ENCODE measurements at regions not wholly inside any gene's neighbourhood (a gene's known extent, or its start where the extent isn't known, plus 50 kb on each side); places are given as distances from the start of the nearest gene placed in this dataset.

- DNase-seq = no peak
Measured at GRCh38 chr2:60045456-60045855, 508.0 kb downstream of the BCL11A start.

- no peak for DNase-seq
Measured at GRCh38 chr2:60044484-60044883, 509.0 kb downstream of the BCL11A start.

- no peak for DNase-seq
Measured at GRCh38 chr2:60042023-60042422, 511.4 kb downstream of the BCL11A start.

- DNase-seq = no peak
Measured at GRCh38 chr2:60033325-60033724, 520.1 kb downstream of the BCL11A start.

GRCh38 chr2:60029566-60029883 is 523.9 kb downstream of the BCL11A start:
- no peak for DNase-seq

GRCh38 chr2:60028849-60029565 is 524.4 kb downstream of the BCL11A start:
- DNase-seq = no peak

GRCh38 chr2:60025496-60025895 is 528.0 kb downstream of the BCL11A start:
- DNase-seq = no peak

GRCh38 chr2:60023256-60023985 is 530.0 kb downstream of the BCL11A start:
- DNase-seq = no peak

GRCh38 chr2:60007671-60008070 is 545.8 kb downstream of the BCL11A start:
- DNase-seq = no peak

GRCh38 chr2:60003076-60003475 is 550.4 kb downstream of the BCL11A start:
- no peak for DNase-seq

GRCh38 chr2:60002183-60002867 is 551.1 kb downstream of the BCL11A start:
- no peak for DNase-seq

- DNase-seq = no peak
Measured at GRCh38 chr2:60000686-60001085, 552.8 kb downstream of the BCL11A start.

- DNase-seq = no peak
Measured at GRCh38 chr2:59998324-59998723, 555.1 kb downstream of the BCL11A start.

- DNase-seq = no peak
Measured at GRCh38 chr2:59997371-59997770, 556.1 kb downstream of the BCL11A start.

- DNase-seq = no peak
Measured at GRCh38 chr2:59996855-59997254, 556.6 kb downstream of the BCL11A start.

GRCh38 chr2:59993726-59994125 is 559.7 kb downstream of the BCL11A start:
- no peak for DNase-seq

GRCh38 chr2:59988341-59988740 is 565.1 kb downstream of the BCL11A start:
- no peak for DNase-seq

GRCh38 chr2:59986511-59986910 is 566.9 kb downstream of the BCL11A start:
- no peak for DNase-seq

- no peak for DNase-seq
Measured at GRCh38 chr2:59985923-59986322, 567.5 kb downstream of the BCL11A start.

- DNase-seq = no peak
Measured at GRCh38 chr2:59974051-59974766, 579.2 kb downstream of the BCL11A start.

GRCh38 chr2:59969161-59969560 is 584.3 kb downstream of the BCL11A start:
- no peak for DNase-seq

GRCh38 chr2:59968441-59968840 is 585.0 kb downstream of the BCL11A start:
- DNase-seq = no peak

- DNase-seq = no peak
Measured at GRCh38 chr2:59967691-59968090, 585.8 kb downstream of the BCL11A start.

All from activated T-cell treated with anti-CD3 and anti-CD28 coated beads for 4 hours (primary cell).